ENCODE measurements at regions not wholly inside any gene's neighbourhood (a gene's known extent, or its start where the extent isn't known, plus 50 kb on each side); places are given as distances from the start of the nearest gene placed in this dataset.

DNA sequence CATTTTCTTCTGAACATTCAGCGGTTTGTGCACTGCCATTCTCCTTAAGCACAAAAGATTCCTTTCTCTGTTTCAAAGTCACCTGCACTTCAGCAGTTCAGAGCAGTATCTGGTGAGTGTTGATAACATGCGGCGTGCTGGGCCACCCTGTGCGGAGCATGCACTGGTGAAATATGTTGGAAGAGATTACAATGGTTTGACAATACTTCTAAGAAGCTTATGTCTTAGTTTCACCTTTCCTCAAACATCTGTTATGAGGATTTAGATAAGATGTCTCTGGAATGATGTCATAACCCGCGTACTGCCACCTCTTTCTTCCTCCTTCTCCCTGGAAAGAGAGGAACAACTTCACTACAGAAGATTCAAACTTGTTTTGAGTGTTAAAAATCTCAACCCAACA lies 650.3 kb downstream of the AJAP1 start:
- no peak for DNase-seq (ENCODE audit: low spot score)
- ATAC-seq (ENCODE audit: low FRiP score): no peak
- TF ChIP-seq, protein P1, sequence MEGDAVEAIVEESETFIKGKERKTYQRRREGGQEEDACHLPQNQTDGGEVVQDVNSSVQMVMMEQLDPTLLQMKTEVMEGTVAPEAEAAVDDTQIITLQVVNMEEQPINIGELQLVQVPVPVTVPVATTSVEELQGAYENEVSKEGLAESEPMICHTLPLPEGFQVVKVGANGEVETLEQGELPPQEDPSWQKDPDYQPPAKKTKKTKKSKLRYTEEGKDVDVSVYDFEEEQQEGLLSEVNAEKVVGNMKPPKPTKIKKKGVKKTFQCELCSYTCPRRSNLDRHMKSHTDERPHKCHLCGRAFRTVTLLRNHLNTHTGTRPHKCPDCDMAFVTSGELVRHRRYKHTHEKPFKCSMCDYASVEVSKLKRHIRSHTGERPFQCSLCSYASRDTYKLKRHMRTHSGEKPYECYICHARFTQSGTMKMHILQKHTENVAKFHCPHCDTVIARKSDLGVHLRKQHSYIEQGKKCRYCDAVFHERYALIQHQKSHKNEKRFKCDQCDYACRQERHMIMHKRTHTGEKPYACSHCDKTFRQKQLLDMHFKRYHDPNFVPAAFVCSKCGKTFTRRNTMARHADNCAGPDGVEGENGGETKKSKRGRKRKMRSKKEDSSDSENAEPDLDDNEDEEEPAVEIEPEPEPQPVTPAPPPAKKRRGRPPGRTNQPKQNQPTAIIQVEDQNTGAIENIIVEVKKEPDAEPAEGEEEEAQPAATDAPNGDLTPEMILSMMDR (IDR thresholded peaks at IDR 0.05): no peak

DNA sequence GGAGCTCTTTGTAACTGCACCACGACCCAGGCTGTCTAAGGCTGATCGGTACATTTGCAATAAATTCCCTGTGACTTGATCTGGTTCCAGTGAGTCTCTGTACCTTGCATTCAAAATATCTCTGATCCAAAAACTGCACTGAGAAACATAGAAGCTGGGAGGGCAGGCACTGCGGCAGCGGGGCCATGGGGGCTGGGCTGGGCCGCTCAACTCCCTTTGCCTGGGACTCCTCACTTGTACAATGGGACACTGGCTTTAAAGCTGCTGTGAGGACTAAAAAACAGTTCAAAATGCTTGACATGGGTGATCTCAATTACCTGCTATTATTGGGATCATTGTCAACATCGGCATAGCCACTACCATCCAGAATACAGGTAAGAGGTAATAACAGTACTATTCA lies 644.0 kb downstream of the AJAP1 start:
- TF ChIP-seq, protein P1 (IDR thresholded peaks at IDR 0.05): no peak
- ATAC-seq (ENCODE audit: low FRiP score) (no peak), DNase-seq (ENCODE audit: low spot score) (no peak)

GRCh38 chr1:5297886-5298239 lies 643.5 kb downstream of the AJAP1 start:
- TF ChIP-seq, protein P1 (IDR thresholded peaks at IDR 0.05): no peak
- DNase-seq (ENCODE audit: low spot score): no peak
- no peak for ATAC-seq (ENCODE audit: low FRiP score)

DNA sequence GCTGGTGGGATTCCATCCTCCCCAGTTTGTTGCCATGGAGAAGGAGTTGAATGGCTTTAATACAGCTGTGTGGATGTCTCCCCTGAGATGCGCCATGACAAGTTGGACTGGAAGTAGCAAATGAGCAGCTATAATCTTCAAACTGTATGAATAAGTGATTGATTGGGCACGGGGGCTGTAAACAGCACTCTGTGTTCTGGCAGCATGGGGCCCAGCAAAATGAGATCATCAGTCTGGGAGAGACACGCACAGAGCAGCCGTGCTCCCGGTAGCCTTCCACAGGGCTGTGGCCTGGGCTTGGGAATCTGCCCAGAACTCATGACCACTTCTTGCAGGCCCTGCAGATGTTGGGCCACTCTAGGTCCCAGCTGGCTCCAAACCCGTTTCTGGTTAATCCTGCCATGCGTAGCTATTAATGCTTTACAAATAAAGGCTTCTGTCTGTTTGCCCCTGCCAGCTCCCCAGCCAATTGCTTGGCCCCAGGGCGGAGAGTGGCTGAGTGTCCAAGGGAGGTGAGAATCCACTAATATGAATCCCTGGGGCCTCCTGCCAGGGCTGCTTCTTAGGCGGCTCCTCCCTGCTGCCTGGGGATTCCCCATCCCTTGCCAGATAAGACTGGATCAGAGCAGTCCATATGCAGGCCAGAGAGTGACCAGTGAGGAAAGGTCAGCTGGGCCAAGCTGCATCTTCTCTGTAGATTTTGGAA lies 642.9 kb downstream of the AJAP1 start:
- no peak for DNase-seq (ENCODE audit: low spot score)
- ATAC-seq (ENCODE audit: low FRiP score): peak; percentile 35
- TF ChIP-seq, protein P1 (IDR thresholded peaks at IDR 0.05): no peak

DNA sequence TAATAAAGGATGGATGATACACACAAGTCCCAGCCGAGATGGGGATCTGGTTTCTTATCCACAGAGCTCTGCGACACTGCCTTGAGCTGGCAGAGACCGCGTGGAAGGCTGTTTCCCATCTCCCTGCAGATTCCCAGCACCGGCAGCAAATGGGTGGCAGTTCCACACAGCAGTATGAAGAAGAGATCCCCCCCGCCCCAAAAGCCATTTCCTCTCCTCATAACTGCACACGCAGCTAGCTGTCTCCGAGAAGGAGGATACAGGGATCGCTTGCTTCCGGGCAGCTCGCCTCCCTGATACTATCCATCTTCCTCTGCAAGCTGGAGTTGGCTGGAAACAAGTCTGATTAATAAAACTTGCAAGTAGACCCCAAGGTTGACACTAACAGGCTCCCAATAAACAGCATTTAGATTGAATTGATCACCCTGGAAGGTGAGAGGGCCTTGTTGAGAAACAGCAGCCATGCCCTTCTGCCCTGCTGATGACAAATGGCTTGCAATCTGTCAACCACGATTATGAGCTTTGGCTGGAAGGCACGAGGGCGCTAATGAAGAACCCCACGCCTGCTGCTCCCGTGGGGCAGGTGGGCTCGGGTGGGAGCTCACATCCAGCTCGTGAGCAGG lies 642.3 kb downstream of the AJAP1 start:
- DNase-seq (ENCODE audit: low spot score) (no peak), ATAC-seq (ENCODE audit: low FRiP score) (no peak)
- TF ChIP-seq, protein P1 (IDR thresholded peaks at IDR 0.05): no peak

GRCh38 chr1:5296095-5296494 lies 641.7 kb downstream of the AJAP1 start:
- TF ChIP-seq, protein P1 (IDR thresholded peaks at IDR 0.05): no peak
- ATAC-seq (ENCODE audit: low FRiP score) (no peak), DNase-seq (ENCODE audit: low spot score) (no peak)

- no peak for DNase-seq (ENCODE audit: low spot score)
- TF ChIP-seq, protein P1 (IDR thresholded peaks at IDR 0.05): no peak
- no peak for ATAC-seq (ENCODE audit: low FRiP score)
Measured at GRCh38 chr1:5291889-5292288, 637.5 kb downstream of the AJAP1 start.

Measured in omental fat pad (tissue), 3 donors.